ENCODE measurements at regions not wholly inside any gene's neighbourhood (a gene's known extent, or its start where the extent isn't known, plus 50 kb on each side); places are given as distances from the start of the nearest gene placed in this dataset.

DNA sequence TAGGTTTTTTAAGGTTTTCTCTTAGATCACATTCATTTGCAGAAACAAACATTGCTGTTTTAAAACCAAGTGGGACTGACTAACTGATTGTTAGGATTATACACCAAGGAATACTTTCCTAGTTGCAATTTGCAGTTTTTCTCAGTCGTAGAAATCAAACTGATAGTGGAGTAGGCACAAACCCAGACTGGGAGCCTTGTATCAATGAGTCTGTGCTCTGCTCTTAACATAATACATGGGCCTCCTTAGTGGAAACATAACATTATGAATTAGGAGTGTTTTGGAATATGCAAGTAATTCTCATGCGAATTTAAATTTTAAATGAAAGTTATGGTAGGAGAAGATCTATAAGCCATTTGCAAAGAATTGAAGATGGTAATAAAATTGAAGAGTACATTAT is 223.5 kb downstream of the CLCN4 start:
- peaks cover 0 to 19% (median 7%) of the 10 kb centered on the region in 4 donors for H3K9me3 ChIP-seq
- DNase-seq (ENCODE audit: low spot score in 2 of 2): no peak
- H3K4me1 ChIP-seq: no peaks in the 10 kb centered on the region
- no peak overlapping the region for H3K4me3 ChIP-seq
- no peaks in the 10 kb centered on the region for H3K36me3 ChIP-seq
- 36 to 41% methylated on average over 2 of the region's 2 CpGs for WGBS, 2 donors
- TF ChIP-seq, protein P1, sequence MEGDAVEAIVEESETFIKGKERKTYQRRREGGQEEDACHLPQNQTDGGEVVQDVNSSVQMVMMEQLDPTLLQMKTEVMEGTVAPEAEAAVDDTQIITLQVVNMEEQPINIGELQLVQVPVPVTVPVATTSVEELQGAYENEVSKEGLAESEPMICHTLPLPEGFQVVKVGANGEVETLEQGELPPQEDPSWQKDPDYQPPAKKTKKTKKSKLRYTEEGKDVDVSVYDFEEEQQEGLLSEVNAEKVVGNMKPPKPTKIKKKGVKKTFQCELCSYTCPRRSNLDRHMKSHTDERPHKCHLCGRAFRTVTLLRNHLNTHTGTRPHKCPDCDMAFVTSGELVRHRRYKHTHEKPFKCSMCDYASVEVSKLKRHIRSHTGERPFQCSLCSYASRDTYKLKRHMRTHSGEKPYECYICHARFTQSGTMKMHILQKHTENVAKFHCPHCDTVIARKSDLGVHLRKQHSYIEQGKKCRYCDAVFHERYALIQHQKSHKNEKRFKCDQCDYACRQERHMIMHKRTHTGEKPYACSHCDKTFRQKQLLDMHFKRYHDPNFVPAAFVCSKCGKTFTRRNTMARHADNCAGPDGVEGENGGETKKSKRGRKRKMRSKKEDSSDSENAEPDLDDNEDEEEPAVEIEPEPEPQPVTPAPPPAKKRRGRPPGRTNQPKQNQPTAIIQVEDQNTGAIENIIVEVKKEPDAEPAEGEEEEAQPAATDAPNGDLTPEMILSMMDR (IDR thresholded peaks at IDR 0.05): no peak
- TF ChIP-seq POLR2A (IDR thresholded peaks at IDR 0.05): no peak
- no peak for TF ChIP-seq EP300 (IDR thresholded peaks at IDR 0.05)
- no peak overlapping the region for H3K27ac ChIP-seq
- H3K27me3 ChIP-seq: no peaks in the 10 kb centered on the region

DNA sequence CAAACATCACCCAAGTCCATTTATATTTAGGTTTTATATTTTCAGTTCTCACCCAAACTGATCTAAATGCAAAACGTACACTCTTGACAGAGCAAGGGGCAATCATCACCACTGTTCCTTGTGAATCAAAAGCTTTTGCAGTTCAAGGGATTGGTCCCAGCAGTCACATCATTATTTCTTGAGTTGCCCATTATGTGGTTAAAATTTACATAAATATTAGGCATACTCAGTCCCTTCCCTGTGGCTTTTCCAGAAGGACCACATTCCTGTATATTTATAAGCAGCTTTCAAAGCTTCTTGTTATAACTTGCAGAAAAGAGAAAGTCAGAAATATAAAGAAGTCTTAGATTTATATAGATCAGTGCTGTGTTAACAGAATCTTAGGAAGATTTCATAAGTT is 224.4 kb downstream of the CLCN4 start:
- H3K9me3 ChIP-seq: peaks cover 0 to 18% (median 5%) of the 10 kb centered on the region in 4 donors
- H3K27ac ChIP-seq: no peak overlapping the region
- TF ChIP-seq POLR2A (IDR thresholded peaks at IDR 0.05) (no peak), EP300 (IDR thresholded peaks at IDR 0.05) (no peak)
- TF ChIP-seq, protein P1 (IDR thresholded peaks at IDR 0.05): no peak
- no peaks in the 10 kb centered on the region for H3K4me1 ChIP-seq
- no peaks in the 10 kb centered on the region for H3K36me3 ChIP-seq
- DNase-seq (ENCODE audit: low spot score in 2 of 2): no peak
- 40 to 52% methylated on average over 1 of the region's 1 CpG for WGBS, 2 donors
- no peaks in the 10 kb centered on the region for H3K27me3 ChIP-seq
- no peak overlapping the region for H3K4me3 ChIP-seq

DNA sequence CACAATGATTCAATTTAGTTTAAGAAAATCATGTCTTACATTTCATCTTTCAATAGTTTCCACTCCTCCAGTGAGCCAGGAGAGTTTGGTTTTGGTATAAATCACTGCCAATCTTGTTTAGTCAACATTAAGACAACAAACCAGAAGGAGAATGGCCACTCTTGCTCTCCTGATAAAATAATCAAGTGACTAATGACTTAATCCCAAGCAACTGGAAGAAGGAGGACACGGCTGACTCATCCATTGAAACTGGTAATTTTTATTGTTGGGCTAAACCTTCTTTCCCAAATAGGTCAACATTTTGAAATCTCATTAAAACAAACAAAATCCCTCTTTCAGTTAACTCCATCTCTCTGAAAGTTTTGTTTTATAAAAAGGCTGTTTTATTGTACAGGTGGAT is 230.2 kb downstream of the CLCN4 start:
- no peak overlapping the region for H3K27ac ChIP-seq
- no peak for DNase-seq (ENCODE audit: low spot score in 2 of 2)
- TF ChIP-seq POLR2A (IDR thresholded peaks at IDR 0.05): no peak
- TF ChIP-seq, protein P1 (IDR thresholded peaks at IDR 0.05): no peak
- TF ChIP-seq EP300 (IDR thresholded peaks at IDR 0.05): no peak
- H3K4me3 ChIP-seq: no peak overlapping the region
- 50 to 82% methylated on average over 1 of the region's 1 CpG for WGBS, 2 donors
- no peaks in the 10 kb centered on the region for H3K4me1 ChIP-seq
- no peaks in the 10 kb centered on the region for H3K9me3 ChIP-seq
- no peaks in the 10 kb centered on the region for H3K27me3 ChIP-seq
- H3K36me3 ChIP-seq: no peaks in the 10 kb centered on the region

DNA sequence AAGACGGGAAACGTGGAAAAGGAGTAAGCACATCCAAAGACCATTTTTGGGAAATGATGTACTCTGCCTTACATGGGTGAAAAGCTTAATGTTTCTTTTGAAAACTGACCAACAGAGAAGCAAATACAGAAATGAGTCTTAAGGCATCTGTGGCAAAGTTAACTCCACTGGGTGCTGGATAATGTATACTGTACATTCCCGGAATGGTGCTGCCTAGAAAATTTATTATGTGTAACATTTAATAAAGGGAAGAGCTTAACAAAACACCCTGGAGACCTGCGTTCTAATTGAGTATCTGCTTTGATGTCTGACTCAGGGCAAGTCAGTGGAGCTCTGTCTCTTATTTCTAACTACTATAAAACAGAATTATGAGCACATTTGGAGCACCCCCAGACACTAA is 230.2 kb downstream of the MID1 start:
- Histone ChIP-seq H3K4me3 (no peak overlapping the region), H3K4me1 (no peaks in the 10 kb centered on the region), H3K27me3 (no peaks in the 10 kb centered on the region), H3K36me3 (no peaks in the 10 kb centered on the region), H3K27ac (no peak overlapping the region), H3K9me3 (no peaks in the 10 kb centered on the region)
- 66 to 68% methylated on average over 4 of the region's 4 CpGs for WGBS, 2 donors
- TF ChIP-seq EP300 (IDR thresholded peaks at IDR 0.05) (no peak), POLR2A (IDR thresholded peaks at IDR 0.05) (no peak)
- TF ChIP-seq, protein P1 (IDR thresholded peaks at IDR 0.05): no peak
- DNase-seq (ENCODE audit: low spot score in 2 of 2): no peak

DNA sequence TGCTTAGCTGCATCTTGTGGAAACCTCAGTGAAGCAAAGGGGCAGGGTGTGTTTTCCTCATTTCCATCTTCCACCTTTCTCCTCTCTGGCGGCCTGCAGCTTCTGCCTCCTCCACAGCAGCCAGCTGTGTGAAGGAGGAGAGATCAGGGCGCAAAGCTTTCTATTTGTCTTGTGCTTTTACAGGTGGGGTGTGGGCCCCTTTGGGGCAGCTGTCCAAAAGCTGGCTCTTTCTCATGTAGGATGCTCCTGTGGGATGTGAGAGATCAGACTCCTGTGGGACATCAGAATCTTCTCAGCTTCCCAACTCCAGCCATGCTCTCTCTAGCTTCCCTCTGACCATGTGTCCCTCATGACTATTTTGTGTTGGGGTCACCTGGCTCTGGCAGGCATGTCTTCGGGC is 227.1 kb downstream of the MID1 start:
- WGBS, 2 donors: 51 to 84% methylated on average over 2 to 3 of the region's 3 CpGs
- no peak for TF ChIP-seq EP300 (IDR thresholded peaks at IDR 0.05)
- TF ChIP-seq, protein P1 (IDR thresholded peaks at IDR 0.05): no peak
- TF ChIP-seq POLR2A (IDR thresholded peaks at IDR 0.05): no peak
- no peaks in the 10 kb centered on the region for H3K27me3 ChIP-seq
- H3K4me1 ChIP-seq: no peaks in the 10 kb centered on the region
- H3K36me3 ChIP-seq: no peaks in the 10 kb centered on the region
- no peaks in the 10 kb centered on the region for H3K9me3 ChIP-seq
- H3K4me3 ChIP-seq: no peak overlapping the region
- no peak for DNase-seq (ENCODE audit: low spot score in 2 of 2)
- H3K27ac ChIP-seq: no peak overlapping the region

Measured in tibial nerve (tissue), 4 donors.